ENCODE measurements at regions not wholly inside any gene's neighbourhood (a gene's known extent, or its start where the extent isn't known, plus 50 kb on each side); places are given as distances from the start of the nearest gene placed in this dataset.

DNA sequence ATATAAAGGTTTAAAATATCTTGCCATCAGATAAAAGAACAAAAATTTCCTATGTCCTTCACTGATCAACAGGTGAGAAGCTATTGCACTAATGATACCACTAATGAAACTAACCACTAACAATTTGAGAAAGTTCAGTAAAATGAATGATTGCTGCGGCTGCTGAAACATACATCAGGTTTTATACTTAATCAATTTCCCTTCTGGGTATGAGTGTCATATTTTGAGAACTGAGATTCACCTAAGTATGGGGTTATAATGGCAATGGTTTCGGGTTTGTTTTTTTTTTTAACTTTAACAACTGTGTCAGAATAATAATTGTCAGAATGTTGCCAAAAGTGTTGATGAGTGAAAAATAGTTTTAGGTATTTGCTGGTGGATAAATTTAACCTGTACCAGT lies 151.3 kb upstream of the SLC39A10 start:
- Histone ChIP-seq H3K9me2 (no peaks in the 10 kb centered on the region), H3K79me2 (ENCODE audit: insufficient read depth) (no peaks in the 10 kb centered on the region), H3K4me3 (ENCODE audit: low read depth in 2 of 2, low read length in 1 of 2) (no peak overlapping the region), H3F3A (replicated peaks; ENCODE audit: insufficient read depth) (no peaks in the 10 kb centered on the region), H3K9ac (no peak overlapping the region), H4K20me1 (ENCODE audit: insufficient read depth) (no peaks in the 10 kb centered on the region), H3K9me3 (no peaks in the 10 kb centered on the region), H3K4me2 (no peak overlapping the region), H3K27ac (ENCODE audit: low read depth in 2 of 2, low read length in 1 of 2) (no peak overlapping the region), H3K36me3 (replicated peaks in 1 of 2; ENCODE audit: control insufficient read depth in 1 of 2, insufficient read depth in 2 of 2, low read length in 1 of 2) (no peaks in the 10 kb centered on the region), H2AFZ (ENCODE audit: low read depth) (no peak overlapping the region), H3K4me1 (ENCODE audit: control insufficient read depth in 1 of 2, insufficient read depth in 2 of 2, low read depth in 1 of 2, low read length in 1 of 2) (peaks cover 0 to 2% of the 10 kb centered on the region in 2 experiments; a peak in 1 of 4 replicates), H3K27me3 (ENCODE audit: insufficient read depth) (no peaks in the 10 kb centered on the region)
- 88% methylated on average over 2 of the region's 2 CpGs for WGBS (ENCODE audit: low lambda C conversion rate)
- TF ChIP-seq EP300 (IDR thresholded peaks at IDR 0.05; ENCODE audit: borderline replicate concordance in 1 of 2, low read depth in 1 of 2, low read length in 1 of 2) (no peak), TAF1 (IDR thresholded peaks at IDR 0.05; ENCODE audit: borderline replicate concordance, low read depth, low read length) (no peak), RFX5 (IDR thresholded peaks at IDR 0.05; ENCODE audit: low read length) (no peak), FOXJ3 (CRISPR knock-in tag; IDR thresholded peaks at IDR 0.05) (no peak), RXRA (IDR thresholded peaks at IDR 0.05; ENCODE audit: borderline replicate concordance, low read depth) (no peak), RAD21 (IDR thresholded peaks at IDR 0.05; ENCODE audit: low read length) (no peak), POLR2AphosphoS5 (IDR thresholded peaks at IDR 0.05; ENCODE audit: low read depth, low read length) (no peak), YY1 (IDR thresholded peaks at IDR 0.05; ENCODE audit: low read depth) (no peak), SMC3 (IDR thresholded peaks at IDR 0.05; ENCODE audit: low read depth, low read length) (no peak)
- DNase-seq: no peak
- ChIA-PET POLR2A (no interaction called here), CTCF (no interaction called here)

DNA sequence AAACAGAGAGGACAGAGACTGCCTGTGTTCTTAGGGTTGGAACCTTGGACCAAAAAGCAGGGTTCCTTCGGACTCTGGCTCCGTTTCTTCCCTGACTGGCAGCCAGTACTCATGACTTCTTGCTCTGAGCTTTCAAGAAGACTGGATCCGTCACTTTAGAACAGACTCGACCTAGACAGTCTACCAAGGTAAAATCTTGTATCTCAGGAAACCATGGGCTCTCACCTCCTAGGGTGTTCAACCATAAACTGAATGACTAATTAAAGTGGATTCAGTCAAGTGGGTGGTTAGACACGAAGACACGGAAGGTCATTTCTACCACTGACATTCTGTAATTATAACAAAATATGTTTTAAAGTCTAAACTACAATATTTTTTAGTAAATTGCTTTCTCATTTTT lies 153.8 kb upstream of the SLC39A10 start:
- TF ChIP-seq, protein P1, sequence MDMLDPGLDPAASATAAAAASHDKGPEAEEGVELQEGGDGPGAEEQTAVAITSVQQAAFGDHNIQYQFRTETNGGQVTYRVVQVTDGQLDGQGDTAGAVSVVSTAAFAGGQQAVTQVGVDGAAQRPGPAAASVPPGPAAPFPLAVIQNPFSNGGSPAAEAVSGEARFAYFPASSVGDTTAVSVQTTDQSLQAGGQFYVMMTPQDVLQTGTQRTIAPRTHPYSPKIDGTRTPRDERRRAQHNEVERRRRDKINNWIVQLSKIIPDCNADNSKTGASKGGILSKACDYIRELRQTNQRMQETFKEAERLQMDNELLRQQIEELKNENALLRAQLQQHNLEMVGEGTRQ (IDR thresholded peaks at IDR 0.05; ENCODE audit: borderline replicate concordance, low read depth, low read length): no peak
- TF ChIP-seq, protein P2, sequence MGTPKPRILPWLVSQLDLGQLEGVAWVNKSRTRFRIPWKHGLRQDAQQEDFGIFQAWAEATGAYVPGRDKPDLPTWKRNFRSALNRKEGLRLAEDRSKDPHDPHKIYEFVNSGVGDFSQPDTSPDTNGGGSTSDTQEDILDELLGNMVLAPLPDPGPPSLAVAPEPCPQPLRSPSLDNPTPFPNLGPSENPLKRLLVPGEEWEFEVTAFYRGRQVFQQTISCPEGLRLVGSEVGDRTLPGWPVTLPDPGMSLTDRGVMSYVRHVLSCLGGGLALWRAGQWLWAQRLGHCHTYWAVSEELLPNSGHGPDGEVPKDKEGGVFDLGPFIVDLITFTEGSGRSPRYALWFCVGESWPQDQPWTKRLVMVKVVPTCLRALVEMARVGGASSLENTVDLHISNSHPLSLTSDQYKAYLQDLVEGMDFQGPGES (IDR thresholded peaks at IDR 0.05; ENCODE audit: low read depth, low read length): no peak
- TF ChIP-seq RCOR1 (IDR thresholded peaks at IDR 0.05; ENCODE audit: low read length) (no peak), FOXM1 (IDR thresholded peaks at IDR 0.05; ENCODE audit: low read depth) (no peak)

More for the DNA sequence above, 153.8 kb upstream of the SLC39A10 start:
- whole genome bisulfite sequencing (ENCODE audit: low lambda C conversion rate): 93% methylated on average over 6 of the region's 6 CpGs
- Histone ChIP-seq H3K9me3 (no peaks in the 10 kb centered on the region), H3K27me3 (ENCODE audit: insufficient read depth) (no peaks in the 10 kb centered on the region), H3K9ac (no peak overlapping the region), H3K27ac (ENCODE audit: low read depth in 2 of 2, low read length in 1 of 2) (no peak overlapping the region), H3K4me1 (ENCODE audit: control insufficient read depth in 1 of 2, insufficient read depth in 2 of 2, low read depth in 1 of 2, low read length in 1 of 2) (peaks cover 0 to 5% of the 10 kb centered on the region in 2 experiments; a peak in 1 of 4 replicates), H3K9me2 (no peaks in the 10 kb centered on the region), H3F3A (replicated peaks; ENCODE audit: insufficient read depth) (no peaks in the 10 kb centered on the region), H3K4me3 (ENCODE audit: low read depth in 2 of 2, low read length in 1 of 2) (no peak overlapping the region), H3K79me2 (ENCODE audit: insufficient read depth) (no peaks in the 10 kb centered on the region), H3K36me3 (replicated peaks in 1 of 2; ENCODE audit: control insufficient read depth in 1 of 2, insufficient read depth in 2 of 2, low read length in 1 of 2) (no peaks in the 10 kb centered on the region), H3K4me2 (no peak overlapping the region), H2AFZ (ENCODE audit: low read depth) (no peak overlapping the region), H4K20me1 (ENCODE audit: insufficient read depth) (no peaks in the 10 kb centered on the region)
- ChIA-PET POLR2A (no interaction called here), CTCF (no interaction called here)
- no peak for DNase-seq
